HCT116 (cell line): ENCODE measurements at regions not wholly inside any gene's neighbourhood (a gene's known extent, or its start where the extent isn't known, plus 50 kb on each side); places are given as distances from the start of the nearest gene placed in this dataset.
"Not testable (repeated sequence)": the region's sequence is repeated elsewhere in the genome, so short reads cannot be mapped to it uniquely, and the experiment has no call there.

Source experiments
- ATAC-seq: fragments of 200-7000 bp; cut with Tn5 transposase; 2 replicates; pipeline ENCODE4 v1.9.1; 2020; ENCODE audit warnings: mild to moderate bottlenecking, moderate library complexity
- BruUV-seq: library from RNA; stranded (reverse); fragments of 400-500 nt; replicated peaks from 2 replicates; lab custom pipeline; 2021; lab: Mats Ljungman, UMichigan
- CTCF ChIA-PET: fragments of 300-600 bp; sonication (Branson Sonifier 250); formaldehyde crosslinking; loops from one replicate; lab custom pipeline; 2021; ENCODE audit warnings: antibody characterized with exemption; lab: Charles Lee
- POLR2A ChIA-PET: fragments of 300-600, 350-600 bp; sonication (Branson Sonifier 250); formaldehyde crosslinking; loops from one replicate; lab custom pipeline; 2021; ENCODE audit warnings: antibody characterized with exemption; lab: Charles Lee
- RAD21 ChIA-PET, 2 experiments: fragments of 300-600 bp; sonication (Branson Sonifier 250); formaldehyde crosslinking; loops; one replicate each; lab custom pipeline; 2023; ENCODE audit warnings: low total read pairs in 2 of 2; ENCODE audit not compliant: uncharacterized antibody in 2 of 2, unreplicated experiment in 2 of 2, low non-redundant PET in 1 of 2; lab: Charles Lee
- DNase-seq: peaks from one replicate; pipeline ENCODE4 v3.0.0-alpha.2; 2010; ENCODE audit warnings: low read depth, low spot score
- H2AFZ ChIP-seq: fragments of 200-600 bp; shearing (Covaris generic), sonication (generic); 2 replicates; pipeline ENCODE4 v1.6.1; 2017; ENCODE audit warnings: low read depth, mixed run types, mixed read lengths, antibody characterized with exemption, low read length; ENCODE audit not compliant: poor library complexity, severe bottlenecking
- H3K27ac ChIP-seq: 2 replicates; pipeline ENCODE4 v1.5.1; 2012; ENCODE audit warnings: low read depth, low read length
- H3K27me3 ChIP-seq: fragments of 200-600 bp; sonication (generic); 2 replicates; pipeline ENCODE4 v1.6.1; 2016; ENCODE audit warnings: mixed run types, low read length, mixed read lengths; ENCODE audit not compliant: insufficient read depth
- H3K36me3 ChIP-seq, 2 experiments: fragments of 200-500 bp in 1 of 2; fragments of 200-600 bp in 1 of 2; sonication (Bioruptor generic) in 1 of 2; sonication (generic) in 1 of 2; 2 replicates each; pipeline versions ENCODE4 v1.5.1 to v1.6.1; 2014 to 2016; ENCODE audit warnings: low read length in 2 of 2, inconsistent platforms in 1 of 2, mixed read lengths in 1 of 2, mixed run types in 1 of 2; ENCODE audit not compliant: insufficient read depth in 2 of 2, control insufficient read depth in 1 of 2
- H3K4me1 ChIP-seq, 2 experiments: fragments of 200-600 bp in 1 of 2; sonication (generic) in 1 of 2; 2 replicates each; pipeline versions ENCODE4 v1.5.1 to v1.6.1; 2012 to 2017; ENCODE audit warnings: low read length in 2 of 2, inconsistent platforms in 1 of 2, mild to moderate bottlenecking in 1 of 2, mixed read lengths in 1 of 2, mixed run types in 1 of 2, moderate library complexity in 1 of 2; ENCODE audit not compliant: insufficient read depth in 2 of 2, control insufficient read depth in 1 of 2
- H3K4me2 ChIP-seq: fragments of 200-600 bp; sonication (generic); 2 replicates; pipeline ENCODE4 v1.6.1; 2017; ENCODE audit warnings: mixed run types, low read length, mixed read lengths
- H3K4me3 ChIP-seq, 2 experiments: fragments of 200-600 bp in 1 of 2; sonication (generic) in 1 of 2; replicated peaks in 1 of 2; 2 replicates each; pipeline ENCODE4 v1.5.1; 2011 to 2016; ENCODE audit warnings: low read length in 2 of 2, control low read depth in 1 of 2, low read depth in 1 of 2, mild to moderate bottlenecking in 1 of 2, mixed read lengths in 1 of 2, mixed run types in 1 of 2
- H3K79me2 ChIP-seq: fragments of 200-600 bp; sonication (generic); 2 replicates; pipeline ENCODE4 v1.6.1; 2017; ENCODE audit warnings: mild to moderate bottlenecking, mixed run types, low read length, moderate library complexity, mixed read lengths; ENCODE audit not compliant: insufficient read depth
- H3K9ac ChIP-seq: fragments of 200-600 bp; sonication (generic); 2 replicates; pipeline ENCODE4 v1.6.1; 2016; ENCODE audit warnings: low read length, mixed read lengths
- H3K9me2 ChIP-seq: fragments of 200-600 bp; sonication (generic), shearing (Covaris generic); 2 replicates; pipeline ENCODE4 v1.6.1; 2017; ENCODE audit warnings: mixed run types, mild to moderate bottlenecking, moderate library complexity; ENCODE audit not compliant: insufficient read depth
- H3K9me3 ChIP-seq, 2 experiments: fragments of 200-500 bp in 1 of 2; fragments of 200-600 bp in 1 of 2; sonication (Bioruptor generic) in 1 of 2; sonication (generic) in 1 of 2; 2 replicates each; pipeline ENCODE4 v1.6.1; 2014 to 2017; ENCODE audit warnings: low read length in 2 of 2, mixed read lengths in 2 of 2, inconsistent platforms in 1 of 2, low read depth in 1 of 2, mild to moderate bottlenecking in 1 of 2, mixed run types in 1 of 2, moderate library complexity in 1 of 2; ENCODE audit not compliant: control insufficient read depth in 1 of 2, insufficient read depth in 1 of 2
- H4K20me1 ChIP-seq: fragments of 200-600 bp; sonication (generic), shearing (Covaris generic); 2 replicates; pipeline ENCODE4 v1.6.1; 2017; ENCODE audit warnings: mixed run types, mild to moderate bottlenecking, moderate library complexity; ENCODE audit not compliant: insufficient read depth
- CBX3 ChIP-seq: IDR thresholded peaks from 2 replicates; pipeline ENCODE4 v1.6.1; 2012; ENCODE audit warnings: low read depth
- CEBPB ChIP-seq: IDR thresholded peaks from 2 replicates; pipeline ENCODE4 v1.6.1; 2012; ENCODE audit warnings: low read depth
- EGR1 ChIP-seq: IDR thresholded peaks from 2 replicates; pipeline ENCODE4 v1.6.1; 2012; ENCODE audit warnings: low read depth
- EZH2 ChIP-seq: fragments of 200-600 bp; sonication (generic); IDR thresholded peaks from 2 replicates; pipeline ENCODE4 v1.6.1; 2017; ENCODE audit warnings: antibody characterized with exemption, mixed run types
- EZH2phosphoT487 ChIP-seq: fragments of 200-600 bp; IDR thresholded peaks from 2 replicates; pipeline ENCODE4 v1.6.1; 2018; ENCODE audit warnings: antibody characterized with exemption, borderline replicate concordance
- JUND ChIP-seq: IDR thresholded peaks from 2 replicates; pipeline ENCODE4 v1.6.1; 2012
- POLR2A ChIP-seq: IDR thresholded peaks from 2 replicates; pipeline ENCODE4 v1.7.0; 2011; ENCODE audit warnings: borderline replicate concordance; ENCODE audit not compliant: insufficient read depth, insufficient read length; ENCODE audit errors: extremely low read depth
- POLR2AphosphoS5 ChIP-seq: IDR thresholded peaks from 2 replicates; pipeline ENCODE4 v1.6.1; 2011; ENCODE audit warnings: mild to moderate bottlenecking, low read depth, low read length, moderate library complexity
- RAD21 ChIP-seq: IDR thresholded peaks from 2 replicates; pipeline ENCODE4 v1.6.1; 2012; ENCODE audit warnings: low read depth, mild to moderate bottlenecking
- SP1 ChIP-seq: IDR thresholded peaks from 2 replicates; pipeline ENCODE4 v1.6.1; 2012; ENCODE audit warnings: low read depth
- SRF ChIP-seq: IDR thresholded peaks from 2 replicates; pipeline ENCODE4 v1.6.1; 2012; ENCODE audit warnings: low read depth
- TCF7L2 ChIP-seq: IDR thresholded peaks from 2 replicates; pipeline ENCODE4 v1.7.0; 2011; ENCODE audit warnings: borderline replicate concordance, inconsistent platforms; ENCODE audit not compliant: insufficient read depth, insufficient read length; ENCODE audit errors: extremely low read depth
- ZFX ChIP-seq: fragments of 450-650 bp; IDR thresholded peaks from 2 replicates; pipeline ENCODE4 v1.6.1; 2017
- ZNF274 ChIP-seq: fragments of 200-500 bp; sonication (Bioruptor generic); IDR thresholded peaks from 2 replicates; pipeline ENCODE4 v1.6.1; 2014; ENCODE audit warnings: mild to moderate bottlenecking, low read depth, low read length, inconsistent platforms
- intact Hi-C: fragments of 100-400 bp; cut with micrococcal nuclease; formaldehyde crosslinking; loops from 2 replicates; pipeline ENCODE4 v1.10.0; 2022
- TF ChIP-seq, protein P1 (sequence below): IDR thresholded peaks from 2 replicates; pipeline ENCODE4 v1.6.1; 2012; ENCODE audit warnings: low read depth
- TF ChIP-seq, protein P2 (sequence below): IDR thresholded peaks from 2 replicates; pipeline ENCODE4 v1.6.1; 2012
- TF ChIP-seq, protein P3 (sequence below), 3 experiments: fragments of 200-600 bp in 1 of 3; sonication (generic) in 1 of 3; IDR thresholded peaks in 2 of 3; conservative IDR thresholded peaks in 1 of 3; 2 replicates each; pipeline ENCODE4 v1.5.1; 2012 to 2017; ENCODE audit warnings: low read depth in 2 of 3, low read length in 2 of 3, antibody characterized with exemption in 1 of 3, borderline replicate concordance in 1 of 3, control low read depth in 1 of 3, mild to moderate bottlenecking in 1 of 3, mixed read lengths in 1 of 3, mixed run types in 1 of 3, moderate library complexity in 1 of 3; ENCODE audit not compliant: insufficient read depth in 1 of 3

DNA sequence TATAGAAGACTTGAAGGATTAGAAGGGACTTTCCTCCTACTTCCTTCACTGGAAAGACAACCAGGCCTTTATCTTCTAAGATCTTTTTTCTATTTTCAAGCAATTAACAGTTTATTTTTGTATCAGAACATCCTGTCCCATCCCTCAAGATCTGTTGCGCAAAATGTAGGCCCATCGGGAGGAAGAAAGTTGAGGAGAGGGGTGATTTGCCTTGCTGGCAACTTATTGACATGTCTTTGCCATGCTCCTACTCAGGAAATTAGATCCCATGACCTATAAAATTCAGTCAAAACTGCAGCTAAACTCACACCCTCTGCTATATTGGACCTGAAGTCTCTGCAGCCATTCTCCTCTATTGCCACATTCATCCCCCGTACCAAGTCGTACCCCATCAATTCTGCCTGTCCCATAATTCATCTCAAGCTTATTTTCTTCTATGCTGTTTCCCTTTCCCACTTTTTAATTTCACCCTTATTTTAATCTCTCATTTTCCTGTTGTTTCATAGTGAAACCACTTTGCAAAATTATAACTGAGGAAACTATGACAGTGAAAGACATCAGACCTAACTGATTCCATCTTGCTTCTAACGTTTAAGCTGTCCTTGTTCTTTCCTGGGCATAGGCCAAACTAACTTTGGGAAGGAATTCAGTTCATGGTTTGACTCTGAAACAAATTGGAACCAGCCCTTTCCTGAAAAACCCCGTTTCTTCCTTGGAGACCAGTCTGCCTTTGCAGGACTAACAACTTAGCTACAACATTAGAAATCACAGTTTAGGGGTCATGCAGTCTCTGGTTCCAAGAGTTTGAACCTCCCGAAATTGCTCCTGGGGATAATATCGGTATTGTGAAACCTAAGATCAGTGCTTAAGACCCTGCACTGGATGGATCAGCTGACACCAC, 195.7 kb upstream of the PTBP2 start:
- ATAC-seq (no peak), DNase-seq (no peak)
- H3K27ac ChIP-seq, result no peak overlapping the region
- no peak overlapping the region for H3K9ac ChIP-seq
- ChIA-PET POLR2A (no interaction called here), RAD21 (no interaction called here), CTCF (no interaction called here)
- H3K4me3 ChIP-seq, result no peak overlapping the region
- peaks cover 2 to 6% of the 10 kb centered on the region in 2 experiments; a peak in 1 of 4 replicates for H3K4me1 ChIP-seq
- H3K36me3 ChIP-seq, result no peaks in the 10 kb centered on the region
- intact Hi-C loops, result no loop called here
- H2AFZ ChIP-seq, result no peak overlapping the region
- peaks cover 0 to 7% of the 10 kb centered on the region in 2 experiments; a peak in 2 of 4 replicates for H3K9me3 ChIP-seq
- H3K79me2 ChIP-seq, result no peaks in the 10 kb centered on the region
- H3K9me2 ChIP-seq, result no peaks in the 10 kb centered on the region
- no peak for TF ChIP-seq POLR2A
- TF ChIP-seq EZH2phosphoT487, result no peak
- no peak for TF ChIP-seq SRF
- TF ChIP-seq CEBPB, result no peak
- TF ChIP-seq ZFX, result no peak
- TF ChIP-seq, protein P1, sequence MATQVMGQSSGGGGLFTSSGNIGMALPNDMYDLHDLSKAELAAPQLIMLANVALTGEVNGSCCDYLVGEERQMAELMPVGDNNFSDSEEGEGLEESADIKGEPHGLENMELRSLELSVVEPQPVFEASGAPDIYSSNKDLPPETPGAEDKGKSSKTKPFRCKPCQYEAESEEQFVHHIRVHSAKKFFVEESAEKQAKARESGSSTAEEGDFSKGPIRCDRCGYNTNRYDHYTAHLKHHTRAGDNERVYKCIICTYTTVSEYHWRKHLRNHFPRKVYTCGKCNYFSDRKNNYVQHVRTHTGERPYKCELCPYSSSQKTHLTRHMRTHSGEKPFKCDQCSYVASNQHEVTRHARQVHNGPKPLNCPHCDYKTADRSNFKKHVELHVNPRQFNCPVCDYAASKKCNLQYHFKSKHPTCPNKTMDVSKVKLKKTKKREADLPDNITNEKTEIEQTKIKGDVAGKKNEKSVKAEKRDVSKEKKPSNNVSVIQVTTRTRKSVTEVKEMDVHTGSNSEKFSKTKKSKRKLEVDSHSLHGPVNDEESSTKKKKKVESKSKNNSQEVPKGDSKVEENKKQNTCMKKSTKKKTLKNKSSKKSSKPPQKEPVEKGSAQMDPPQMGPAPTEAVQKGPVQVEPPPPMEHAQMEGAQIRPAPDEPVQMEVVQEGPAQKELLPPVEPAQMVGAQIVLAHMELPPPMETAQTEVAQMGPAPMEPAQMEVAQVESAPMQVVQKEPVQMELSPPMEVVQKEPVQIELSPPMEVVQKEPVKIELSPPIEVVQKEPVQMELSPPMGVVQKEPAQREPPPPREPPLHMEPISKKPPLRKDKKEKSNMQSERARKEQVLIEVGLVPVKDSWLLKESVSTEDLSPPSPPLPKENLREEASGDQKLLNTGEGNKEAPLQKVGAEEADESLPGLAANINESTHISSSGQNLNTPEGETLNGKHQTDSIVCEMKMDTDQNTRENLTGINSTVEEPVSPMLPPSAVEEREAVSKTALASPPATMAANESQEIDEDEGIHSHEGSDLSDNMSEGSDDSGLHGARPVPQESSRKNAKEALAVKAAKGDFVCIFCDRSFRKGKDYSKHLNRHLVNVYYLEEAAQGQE, result no peak
- TF ChIP-seq JUND, result no peak
- TF ChIP-seq EGR1, result no peak
- TF ChIP-seq, protein P2, sequence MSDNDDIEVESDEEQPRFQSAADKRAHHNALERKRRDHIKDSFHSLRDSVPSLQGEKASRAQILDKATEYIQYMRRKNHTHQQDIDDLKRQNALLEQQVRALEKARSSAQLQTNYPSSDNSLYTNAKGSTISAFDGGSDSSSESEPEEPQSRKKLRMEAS, result no peak
- TF ChIP-seq ZNF274, result no peak
- TF ChIP-seq EZH2, result no peak
- no peak for TF ChIP-seq SP1
- no peak for TF ChIP-seq TCF7L2
- no peak for TF ChIP-seq RAD21
- TF ChIP-seq POLR2AphosphoS5, result no peak
- TF ChIP-seq, protein P3, sequence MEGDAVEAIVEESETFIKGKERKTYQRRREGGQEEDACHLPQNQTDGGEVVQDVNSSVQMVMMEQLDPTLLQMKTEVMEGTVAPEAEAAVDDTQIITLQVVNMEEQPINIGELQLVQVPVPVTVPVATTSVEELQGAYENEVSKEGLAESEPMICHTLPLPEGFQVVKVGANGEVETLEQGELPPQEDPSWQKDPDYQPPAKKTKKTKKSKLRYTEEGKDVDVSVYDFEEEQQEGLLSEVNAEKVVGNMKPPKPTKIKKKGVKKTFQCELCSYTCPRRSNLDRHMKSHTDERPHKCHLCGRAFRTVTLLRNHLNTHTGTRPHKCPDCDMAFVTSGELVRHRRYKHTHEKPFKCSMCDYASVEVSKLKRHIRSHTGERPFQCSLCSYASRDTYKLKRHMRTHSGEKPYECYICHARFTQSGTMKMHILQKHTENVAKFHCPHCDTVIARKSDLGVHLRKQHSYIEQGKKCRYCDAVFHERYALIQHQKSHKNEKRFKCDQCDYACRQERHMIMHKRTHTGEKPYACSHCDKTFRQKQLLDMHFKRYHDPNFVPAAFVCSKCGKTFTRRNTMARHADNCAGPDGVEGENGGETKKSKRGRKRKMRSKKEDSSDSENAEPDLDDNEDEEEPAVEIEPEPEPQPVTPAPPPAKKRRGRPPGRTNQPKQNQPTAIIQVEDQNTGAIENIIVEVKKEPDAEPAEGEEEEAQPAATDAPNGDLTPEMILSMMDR (IDR thresholded peaks at IDR 0.05 in 2 of 3, conservative IDR thresholded peaks at IDR 0.05 in 1 of 3; ENCODE audit: borderline replicate concordance in 1 of 3, insufficient read depth in 1 of 3, low read depth in 2 of 3, low read length in 2 of 3), result no peak
- TF ChIP-seq CBX3, result no peak
- no peaks in the 10 kb centered on the region for H4K20me1 ChIP-seq
- no peak overlapping the region for H3K4me2 ChIP-seq
- H3K27me3 ChIP-seq, result no peaks in the 10 kb centered on the region
- BruUV-seq, result no TSS peak

DNA sequence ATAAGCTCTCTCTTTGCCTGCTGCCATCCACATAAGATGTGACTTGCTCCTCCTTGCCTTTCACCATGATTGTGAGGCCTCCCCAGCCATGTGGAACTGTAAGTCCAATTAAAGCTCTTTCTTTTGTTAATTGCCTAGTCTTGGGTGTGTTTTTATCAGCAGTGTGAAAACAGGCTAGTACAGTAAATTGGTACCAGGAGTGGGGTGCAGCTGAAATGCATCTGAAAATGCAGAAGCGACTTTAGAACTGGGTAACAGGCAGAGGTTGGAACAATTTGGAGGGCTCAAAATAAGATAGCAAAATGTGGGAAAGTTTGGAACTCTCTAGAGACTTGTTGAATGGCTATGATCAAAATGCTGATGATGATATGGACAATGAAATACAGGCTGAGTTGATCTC, 192.9 kb upstream of the PTBP2 start:
- H3K4me1 ChIP-seq, H3K27ac ChIP-seq, CTCF ChIA-PET, H3K4me2 ChIP-seq, BruUV-seq, H3K36me3 ChIP-seq, intact Hi-C loops, H3K27me3 ChIP-seq, H3K9ac ChIP-seq, H3K4me3 ChIP-seq, H3K9me2 ChIP-seq, POLR2A ChIA-PET, H4K20me1 ChIP-seq, ATAC-seq, RAD21 ChIA-PET, DNase-seq, H3K9me3 ChIP-seq, H3K79me2 ChIP-seq, H2AFZ ChIP-seq: not testable (repeated sequence)
